ENCODE measurements at regions not wholly inside any gene's neighbourhood (a gene's known extent, or its start where the extent isn't known, plus 50 kb on each side); places are given as distances from the start of the nearest gene placed in this dataset.

DNA sequence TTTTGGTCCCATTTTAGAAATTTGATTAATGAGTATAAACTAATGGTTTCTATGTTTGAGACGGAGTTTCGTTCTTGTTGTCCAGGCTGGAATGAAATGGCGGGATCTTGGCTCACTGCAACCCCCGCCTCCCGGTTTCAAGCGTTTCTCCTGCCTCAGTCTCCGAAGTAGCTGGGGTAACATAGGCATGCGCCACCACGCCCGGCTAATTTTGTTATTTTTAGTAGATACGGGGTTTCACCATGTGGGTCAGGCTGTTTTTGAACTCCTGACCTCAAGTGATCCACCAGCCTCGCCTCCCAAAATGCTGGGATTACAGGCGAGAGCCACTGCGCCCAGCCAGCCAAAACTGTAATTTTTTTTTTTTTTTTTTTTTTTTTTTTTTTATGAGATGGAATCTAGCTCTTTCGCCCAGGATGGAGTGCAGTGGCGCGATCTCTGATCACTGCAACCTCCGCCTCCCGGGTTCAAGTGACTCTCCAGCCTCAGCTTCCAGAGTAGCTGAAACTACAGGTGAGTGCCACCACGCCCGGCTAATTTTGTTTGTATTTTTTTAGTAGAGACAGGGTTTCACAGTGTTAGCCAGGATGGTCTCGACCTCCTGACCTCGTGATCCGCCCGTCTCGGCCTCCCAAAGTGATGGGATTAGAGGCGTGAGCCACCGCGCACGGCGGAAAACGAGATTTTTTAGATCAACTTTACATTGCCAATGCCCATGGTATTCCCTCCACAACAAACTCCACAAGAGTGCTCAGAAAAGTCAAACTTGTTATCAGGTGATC, 127.8 kb downstream of the HFE start:
- CTCF ChIA-PET, result interaction anchor here (0.7 kb wide), 2 partner anchors 39 to 626 kb away, joined by 3 to 4 read pairs; no protein-coding TSS in a partner anchor
- TF ChIP-seq SP1 (IDR thresholded peaks at IDR 0.05) (no peak), ELF4 (IDR thresholded peaks at IDR 0.05) (no peak), ARNT (IDR thresholded peaks at IDR 0.05) (no peak), NFRKB (IDR thresholded peaks at IDR 0.05) (no peak), LEF1 (IDR thresholded peaks at IDR 0.05; ENCODE audit: borderline replicate concordance) (no peak), FOXM1 (IDR thresholded peaks at IDR 0.05; ENCODE audit: borderline replicate concordance) (no peak)
- DNase-seq (ENCODE audit: extremely low spot score), result no peak

DNA sequence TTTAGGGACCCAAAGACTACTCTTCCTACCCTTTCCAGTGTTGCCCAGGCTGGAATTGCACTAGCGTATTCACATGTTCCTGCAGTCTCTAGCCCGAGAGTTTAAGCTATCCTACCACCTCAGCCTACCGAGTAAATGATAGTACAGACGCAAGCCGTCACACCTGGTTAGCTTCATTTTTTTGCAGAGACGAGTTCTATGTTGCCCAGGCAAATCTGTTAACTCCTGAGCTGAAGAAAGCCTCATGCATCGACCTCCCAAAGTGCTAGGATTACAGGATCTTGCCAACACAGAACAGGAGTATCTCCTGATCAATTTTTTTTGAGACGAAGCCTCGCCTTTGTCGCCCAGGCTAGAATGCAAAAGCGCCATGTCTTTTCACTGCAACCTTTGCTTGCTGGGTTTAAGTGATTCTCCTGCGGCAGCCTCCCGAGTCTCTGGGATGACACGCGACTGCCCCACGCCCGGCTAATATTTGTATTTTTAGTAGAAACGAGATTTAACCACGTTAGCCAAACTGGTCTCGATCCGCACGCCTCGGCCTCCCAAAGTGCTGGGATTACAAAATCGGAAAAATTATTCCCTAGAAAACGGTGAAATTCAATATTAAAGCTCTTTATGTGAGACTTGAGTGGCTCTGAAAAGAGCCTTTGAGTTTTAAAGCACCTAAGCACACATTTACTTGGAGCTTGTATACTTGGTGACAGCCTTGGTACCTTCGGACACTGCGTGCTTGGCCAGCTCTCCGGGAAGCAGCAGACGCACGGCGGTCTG, 128.5 kb downstream of the HFE start:
- TF ChIP-seq SP1 (IDR thresholded peaks at IDR 0.05) (no peak), TARDBP (IDR thresholded peaks at IDR 0.05) (no peak), CTBP1 (IDR thresholded peaks at IDR 0.05; ENCODE audit: borderline replicate concordance) (no peak), FOXM1 (IDR thresholded peaks at IDR 0.05; ENCODE audit: borderline replicate concordance) (no peak), FOXA1 (IDR thresholded peaks at IDR 0.05) (no peak), NFRKB (IDR thresholded peaks at IDR 0.05) (no peak), L3MBTL2 (conservative IDR thresholded peaks at IDR 0.05) (no peak), ZNF384 (IDR thresholded peaks at IDR 0.05) (no peak), ELF4 (IDR thresholded peaks at IDR 0.05) (no peak), ARNT (IDR thresholded peaks at IDR 0.05) (no peak), HDGF (IDR thresholded peaks at IDR 0.05; ENCODE audit: borderline replicate concordance) (no peak), BHLHE40 (IDR thresholded peaks at IDR 0.05; ENCODE audit: borderline replicate concordance) (no peak), FOXK2 (IDR thresholded peaks at IDR 0.05) (no peak), SUZ12 (IDR thresholded peaks at IDR 0.05) (no peak), LEF1 (IDR thresholded peaks at IDR 0.05; ENCODE audit: borderline replicate concordance) (no peak)
- TF ChIP-seq, protein P1, sequence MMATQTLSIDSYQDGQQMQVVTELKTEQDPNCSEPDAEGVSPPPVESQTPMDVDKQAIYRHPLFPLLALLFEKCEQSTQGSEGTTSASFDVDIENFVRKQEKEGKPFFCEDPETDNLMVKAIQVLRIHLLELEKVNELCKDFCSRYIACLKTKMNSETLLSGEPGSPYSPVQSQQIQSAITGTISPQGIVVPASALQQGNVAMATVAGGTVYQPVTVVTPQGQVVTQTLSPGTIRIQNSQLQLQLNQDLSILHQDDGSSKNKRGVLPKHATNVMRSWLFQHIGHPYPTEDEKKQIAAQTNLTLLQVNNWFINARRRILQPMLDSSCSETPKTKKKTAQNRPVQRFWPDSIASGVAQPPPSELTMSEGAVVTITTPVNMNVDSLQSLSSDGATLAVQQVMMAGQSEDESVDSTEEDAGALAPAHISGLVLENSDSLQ (IDR thresholded peaks at IDR 0.05), result no peak
- no peak for DNase-seq (ENCODE audit: extremely low spot score)
- POLR2A ChIA-PET, result interaction anchor here (1.1 to 4.3 kb wide), 18 partner anchors 8 to 931 kb away, joined by 4 to 58 read pairs (median 12); a partner anchor contains a TSS
- CTCF ChIA-PET, result interaction anchor here (0.7 kb wide), 1 partner anchor 627 kb away, joined by 3 read pairs; no protein-coding TSS in a partner anchor

More for the DNA sequence above, 127.8 kb downstream of the HFE start:
- POLR2A ChIA-PET, result interaction anchor here (0.9 to 4.3 kb wide), 8 partner anchors 8 to 91 kb away, joined by 3 to 58 read pairs (median 4); a partner anchor contains a TSS

DNA sequence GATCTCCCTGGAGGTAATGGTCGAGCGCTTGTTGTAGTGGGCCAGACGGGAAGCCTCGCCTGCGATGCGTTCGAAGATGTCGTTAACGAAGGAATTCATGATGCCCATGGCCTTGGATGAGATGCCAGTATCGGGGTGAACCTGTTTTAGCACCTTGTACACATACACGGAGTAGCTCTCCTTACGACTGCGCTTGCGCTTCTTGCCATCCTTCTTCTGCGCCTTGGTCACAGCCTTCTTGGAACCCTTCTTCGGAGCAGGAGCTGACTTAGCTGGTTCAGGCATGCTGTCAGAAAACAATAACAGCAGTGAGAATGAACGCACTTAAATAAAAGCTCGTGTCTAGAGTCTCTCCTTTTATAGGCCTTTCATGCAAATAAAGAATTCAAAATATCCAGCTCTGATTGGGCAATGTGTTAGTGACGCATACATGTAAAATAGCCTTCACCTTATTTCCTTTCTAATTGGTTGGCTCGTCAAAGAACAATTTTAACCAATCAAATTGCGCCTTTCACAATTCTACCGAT, 129.2 kb downstream of the HFE start:
- TF ChIP-seq FOXA1 (IDR thresholded peaks at IDR 0.05) (no peak), NFRKB (IDR thresholded peaks at IDR 0.05) (no peak), TARDBP (IDR thresholded peaks at IDR 0.05) (no peak), HDGF (IDR thresholded peaks at IDR 0.05; ENCODE audit: borderline replicate concordance) (no peak), SUZ12 (IDR thresholded peaks at IDR 0.05) (no peak), BHLHE40 (IDR thresholded peaks at IDR 0.05; ENCODE audit: borderline replicate concordance) (no peak), ELF4 (IDR thresholded peaks at IDR 0.05) (no peak), ZNF384 (IDR thresholded peaks at IDR 0.05) (no peak), SP1 (IDR thresholded peaks at IDR 0.05) (no peak)
- TF ChIP-seq, protein P1 (IDR thresholded peaks at IDR 0.05), result no peak
- no peak for DNase-seq (ENCODE audit: extremely low spot score)

DNA sequence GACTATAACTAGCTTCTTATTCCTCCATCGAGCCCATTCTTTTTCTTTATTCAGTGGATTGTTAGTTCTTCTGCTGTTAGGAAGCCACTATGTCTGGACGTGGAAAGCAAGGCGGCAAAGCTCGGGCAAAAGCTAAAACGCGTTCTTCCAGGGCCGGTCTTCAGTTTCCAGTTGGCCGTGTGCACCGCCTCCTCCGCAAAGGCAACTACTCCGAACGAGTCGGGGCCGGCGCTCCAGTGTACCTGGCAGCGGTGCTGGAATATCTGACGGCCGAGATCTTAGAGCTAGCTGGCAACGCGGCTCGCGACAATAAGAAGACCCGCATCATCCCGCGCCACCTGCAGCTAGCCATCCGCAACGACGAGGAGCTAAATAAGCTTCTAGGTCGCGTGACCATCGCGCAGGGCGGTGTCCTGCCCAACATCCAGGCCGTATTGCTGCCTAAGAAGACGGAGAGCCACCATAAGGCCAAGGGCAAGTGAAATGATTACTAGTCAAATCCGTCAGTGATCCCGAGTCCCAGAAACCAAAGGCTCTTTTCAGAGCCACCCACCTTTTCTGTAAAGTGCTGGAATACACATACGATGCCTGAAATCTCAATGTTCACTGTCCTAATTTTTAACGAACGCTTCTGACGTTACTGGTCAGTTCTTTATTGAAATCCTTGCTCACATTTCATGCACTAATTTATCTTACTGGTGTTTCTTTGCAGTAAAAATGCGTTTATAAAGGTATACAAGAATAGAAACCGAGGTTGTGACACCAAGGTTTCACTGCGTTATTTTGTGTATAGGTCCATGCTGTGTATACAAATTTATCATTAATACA, 129.9 kb downstream of the HFE start:
- no peak for TF ChIP-seq BHLHE40 (IDR thresholded peaks at IDR 0.05; ENCODE audit: borderline replicate concordance)
- TF ChIP-seq SUZ12 (IDR thresholded peaks at IDR 0.05), result no peak
- no peak for TF ChIP-seq LEF1 (IDR thresholded peaks at IDR 0.05; ENCODE audit: borderline replicate concordance)
- CTCF ChIA-PET, result interaction anchor here (0.7 kb wide), 1 partner anchor 106 kb away, joined by 3 read pairs; no protein-coding TSS in a partner anchor
- POLR2A ChIA-PET, result interaction anchor here (0.7 to 4.3 kb wide), 30 partner anchors 9 to 1621 kb away, joined by 3 to 58 read pairs (median 6); partner anchors contain the start of gene HMGN4
- no peak for DNase-seq (ENCODE audit: extremely low spot score)

More for the DNA sequence above, 129.2 kb downstream of the HFE start:
- POLR2A ChIA-PET, result interaction anchor here (0.7 to 4.3 kb wide), 30 partner anchors 9 to 1621 kb away, joined by 3 to 58 read pairs (median 6); partner anchors contain the start of gene HMGN4
- CTCF ChIA-PET, result interaction anchor here (0.7 kb wide), 1 partner anchor 106 kb away, joined by 3 read pairs; no protein-coding TSS in a partner anchor

DNA sequence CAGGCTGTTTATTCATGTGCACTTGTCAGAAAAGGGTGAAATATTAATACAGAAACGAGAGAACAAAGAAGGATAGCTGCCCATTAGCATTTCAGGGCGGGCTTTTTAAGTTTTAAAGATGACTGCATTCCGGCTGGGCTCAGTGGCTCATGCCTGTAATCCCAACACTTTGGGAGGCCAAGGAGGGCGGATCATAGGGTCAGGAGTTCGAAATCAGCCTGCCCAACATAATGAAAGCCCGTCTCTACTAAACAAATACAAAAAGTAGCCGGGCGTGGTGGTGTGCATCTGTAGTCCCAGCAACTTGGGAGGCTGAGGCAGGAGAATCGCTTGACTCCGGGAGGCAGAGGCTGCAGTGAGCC, 130.5 kb downstream of the HFE start:
- CTCF ChIA-PET, result no interaction called here
- POLR2A ChIA-PET, result interaction anchor here (1.9 to 4.3 kb wide), 9 partner anchors 8 to 1620 kb away, joined by 8 to 58 read pairs (median 15); a partner anchor contains a TSS
- no peak for DNase-seq (ENCODE audit: extremely low spot score)
- no peak for TF ChIP-seq FOXM1 (IDR thresholded peaks at IDR 0.05; ENCODE audit: borderline replicate concordance)
- no peak for TF ChIP-seq BHLHE40 (IDR thresholded peaks at IDR 0.05; ENCODE audit: borderline replicate concordance)
- no peak for TF ChIP-seq ARNT (IDR thresholded peaks at IDR 0.05)
- no peak for TF ChIP-seq CTBP1 (IDR thresholded peaks at IDR 0.05; ENCODE audit: borderline replicate concordance)
- no peak for TF ChIP-seq NFRKB (IDR thresholded peaks at IDR 0.05)
- no peak for TF ChIP-seq FOXK2 (IDR thresholded peaks at IDR 0.05)
- TF ChIP-seq SP1 (IDR thresholded peaks at IDR 0.05), result no peak
- TF ChIP-seq TARDBP (IDR thresholded peaks at IDR 0.05), result no peak
- TF ChIP-seq ELF4 (IDR thresholded peaks at IDR 0.05), result no peak
- no peak for TF ChIP-seq SUZ12 (IDR thresholded peaks at IDR 0.05)
- no peak for TF ChIP-seq ZNF384 (IDR thresholded peaks at IDR 0.05)
- no peak for TF ChIP-seq FOXA1 (IDR thresholded peaks at IDR 0.05)
- TF ChIP-seq, protein P1 (IDR thresholded peaks at IDR 0.05), result no peak
- TF ChIP-seq HDGF (IDR thresholded peaks at IDR 0.05; ENCODE audit: borderline replicate concordance), result no peak
- TF ChIP-seq LEF1 (IDR thresholded peaks at IDR 0.05; ENCODE audit: borderline replicate concordance), result no peak
- no peak for TF ChIP-seq L3MBTL2 (conservative IDR thresholded peaks at IDR 0.05)

All from HEK293T (cell line).